Epithelial cell of prostate (primary cell): ENCODE measurements at regions not wholly inside any gene's neighbourhood (a gene's known extent, or its start where the extent isn't known, plus 50 kb on each side); places are given as distances from the start of the nearest gene placed in this dataset.
"Not testable (repeated sequence)": the region's sequence is repeated elsewhere in the genome, so short reads cannot be mapped to it uniquely, and the experiment has no call there.

Experiments used
- DNase-seq: peaks from one replicate; pipeline ENCODE4 v3.0.0-alpha.2; 2011; ENCODE audit warnings: low read depth, low spot score
- H3K27ac ChIP-seq: fragments of 450-650 bp; 2 replicates; pipeline ENCODE4 v1.5.1; 2017; ENCODE audit warnings: mild to moderate bottlenecking

DNA sequence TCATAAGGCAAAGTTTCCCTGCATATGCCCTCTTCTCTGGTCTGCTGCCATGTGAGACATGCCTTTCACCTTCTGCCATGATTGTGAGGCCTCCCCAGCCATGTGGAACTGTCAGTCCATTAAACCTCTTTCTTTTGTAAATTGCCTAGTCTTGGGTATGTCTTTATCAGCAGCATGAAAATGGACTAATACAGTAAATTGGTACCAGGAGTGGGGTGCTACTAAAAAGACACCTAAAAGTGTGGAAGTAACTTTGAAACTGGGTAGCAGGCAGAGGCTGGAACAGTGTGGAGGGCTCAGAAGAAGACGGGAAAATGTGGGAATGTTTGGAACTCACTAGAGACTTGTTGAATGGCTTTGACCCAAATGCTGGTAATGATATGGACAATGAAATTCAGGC lies 534.5 kb downstream of the GPAM start:
- not testable (repeated sequence) for H3K27ac ChIP-seq, DNase-seq

DNA sequence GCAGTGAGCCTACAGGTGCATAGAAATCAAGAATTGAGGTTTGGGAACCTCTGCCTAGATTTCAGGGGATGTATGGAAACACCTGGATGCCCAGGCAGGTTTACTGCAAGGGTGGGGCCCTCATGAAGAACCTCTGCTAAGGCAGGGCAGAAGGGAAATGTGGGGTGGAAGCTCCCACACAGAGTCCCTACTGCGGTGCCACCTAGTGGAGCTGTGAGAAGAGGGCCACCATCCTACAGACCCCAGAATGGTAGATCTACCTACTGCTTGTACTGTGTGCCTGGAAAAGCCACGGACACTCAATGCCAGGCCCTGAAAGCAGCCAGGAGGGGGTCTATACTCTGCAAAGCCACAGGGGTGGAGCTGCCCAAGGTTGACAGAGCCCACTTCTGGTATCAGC lies 533.5 kb downstream of the GPAM start:
- H3K27ac ChIP-seq = no peak overlapping the region
- no peak for DNase-seq

DNA sequence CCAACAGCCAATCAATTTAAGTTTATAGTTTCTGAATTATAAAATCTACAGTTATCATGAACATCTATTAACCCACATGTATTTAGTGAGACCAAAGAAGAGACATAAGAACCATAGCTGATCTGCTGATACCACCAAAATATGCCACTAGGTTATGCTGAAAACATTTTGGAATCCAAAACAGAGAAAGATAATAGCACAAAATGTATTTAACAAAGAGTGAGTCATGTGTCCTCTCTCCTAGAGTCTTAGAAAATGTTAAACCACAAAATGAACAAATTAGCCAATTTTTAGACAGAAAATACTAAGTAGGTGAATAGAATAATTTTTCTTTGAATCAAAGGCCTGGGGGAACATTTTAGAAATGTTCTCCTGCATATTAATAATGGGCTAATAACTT lies 527.5 kb downstream of the GPAM start:
- H3K27ac ChIP-seq = no peak overlapping the region
- no peak for DNase-seq

DNA sequence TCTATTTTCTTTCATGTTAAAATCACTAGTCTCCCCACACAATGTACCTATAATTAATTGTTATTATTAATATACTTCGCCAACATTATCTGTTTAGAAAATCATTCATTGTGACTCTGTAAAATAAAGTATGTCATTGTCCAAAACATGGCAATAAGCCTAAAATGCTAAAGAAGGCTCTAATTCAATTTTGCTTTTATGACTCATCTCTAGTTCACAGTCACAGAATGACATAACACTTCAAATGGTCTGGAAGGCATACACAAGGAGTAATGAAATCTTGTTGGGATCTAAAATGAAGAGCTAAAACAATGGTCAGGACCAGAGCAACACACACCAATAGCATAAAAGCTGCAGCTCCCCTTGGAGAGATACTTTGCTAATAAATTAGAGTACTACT lies 505.8 kb downstream of the GPAM start:
- H3K27ac ChIP-seq = no peak overlapping the region
- no peak for DNase-seq

DNA sequence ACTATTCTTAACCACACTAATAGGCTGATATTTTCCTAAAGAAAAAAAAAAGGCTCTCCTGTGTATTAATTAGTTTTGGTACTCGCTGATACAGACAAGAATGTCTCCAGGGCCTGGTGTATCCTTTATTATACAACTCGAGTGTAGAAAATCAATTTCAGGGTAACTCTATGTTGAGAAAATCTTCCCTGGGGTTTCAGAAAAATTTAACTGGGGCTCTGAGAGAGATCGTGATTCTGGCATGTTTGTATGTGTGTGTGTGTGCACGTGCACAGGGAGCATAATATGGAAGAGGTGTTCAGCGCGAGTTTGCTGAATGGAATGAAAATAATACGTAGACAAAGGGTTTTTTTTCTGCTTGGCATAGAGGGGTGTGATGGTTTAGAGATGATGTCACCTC lies 496.8 kb downstream of the GPAM start:
- no peak for DNase-seq
- no peak overlapping the region for H3K27ac ChIP-seq

DNA sequence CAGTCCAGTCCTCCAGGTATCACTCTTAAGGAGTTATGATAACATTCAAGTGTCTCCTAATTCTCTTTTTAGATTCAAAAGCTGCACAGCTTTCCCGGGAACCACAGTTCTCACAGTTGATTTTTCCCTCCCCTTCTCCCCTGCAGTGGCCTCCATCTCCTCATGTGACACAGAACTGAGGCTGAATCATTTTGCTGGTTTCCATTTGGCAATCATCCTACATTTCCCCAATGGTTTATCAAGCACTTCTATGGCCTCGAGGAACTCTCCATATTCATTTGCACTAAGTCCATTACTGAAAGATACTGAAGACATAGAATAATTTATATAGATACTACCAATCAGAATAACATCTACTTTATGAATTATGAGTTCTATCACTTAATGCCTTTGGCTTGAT lies 484.9 kb downstream of the GPAM start:
- no peak for DNase-seq
- H3K27ac ChIP-seq = no peak overlapping the region

DNA sequence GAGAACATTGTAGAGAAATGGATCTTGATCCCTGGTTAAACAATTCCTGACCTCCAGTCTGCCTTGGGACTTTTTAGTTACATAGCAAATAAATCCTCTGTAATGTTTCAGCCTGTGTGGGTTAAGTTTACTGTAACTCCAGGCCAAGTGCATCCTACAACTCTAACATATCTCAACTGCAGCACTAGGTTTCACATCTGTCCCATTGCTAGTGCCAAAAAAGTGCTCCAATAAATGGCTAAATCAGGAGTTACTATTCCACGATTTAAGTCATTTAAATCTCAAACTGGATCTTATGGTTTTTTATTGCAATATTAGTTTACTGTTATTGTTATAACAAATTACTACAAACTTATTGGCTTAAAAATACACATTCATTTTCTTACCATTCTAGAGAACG lies 479.6 kb downstream of the GPAM start:
- no peak overlapping the region for H3K27ac ChIP-seq
- no peak for DNase-seq

DNA sequence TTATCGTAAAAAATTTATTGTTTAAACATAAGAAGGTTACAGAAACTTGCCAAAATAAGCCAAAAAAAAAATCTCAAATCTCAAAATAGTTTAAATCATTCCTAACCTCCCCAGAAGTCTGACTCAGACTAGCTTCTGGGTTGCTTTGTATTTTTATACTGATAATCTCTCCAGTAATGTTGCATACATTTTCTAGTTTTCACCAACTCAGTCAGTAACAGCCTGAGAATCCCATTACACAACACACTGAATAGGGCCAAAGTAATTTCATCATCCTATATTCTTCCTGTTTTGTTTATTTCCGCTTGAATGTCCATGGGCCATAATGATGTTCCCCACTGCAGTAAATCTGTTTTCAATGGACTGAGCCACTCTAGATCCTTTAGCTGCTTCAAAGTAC lies 478.5 kb downstream of the GPAM start:
- no peak overlapping the region for H3K27ac ChIP-seq
- no peak for DNase-seq

DNA sequence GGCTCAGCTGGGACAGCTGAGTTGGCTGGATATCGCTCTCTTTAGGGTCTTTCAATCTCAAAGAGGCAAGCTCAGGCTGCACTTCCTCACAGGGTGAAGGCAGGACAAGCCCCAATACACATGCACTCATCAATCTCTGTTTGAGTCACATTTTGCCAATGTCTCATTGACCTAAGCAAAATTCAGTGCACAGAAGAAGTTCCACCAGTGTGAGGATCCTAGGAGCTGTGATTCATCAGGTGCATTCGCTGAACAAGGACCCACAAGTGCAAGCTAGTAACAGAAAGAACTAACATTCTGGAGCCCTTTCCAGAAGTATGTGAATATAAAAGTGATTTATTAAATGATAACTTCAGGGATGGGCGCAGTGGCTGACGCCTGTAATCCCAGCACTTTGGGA lies 477.2 kb downstream of the GPAM start:
- no peak overlapping the region for H3K27ac ChIP-seq
- DNase-seq = no peak

DNA sequence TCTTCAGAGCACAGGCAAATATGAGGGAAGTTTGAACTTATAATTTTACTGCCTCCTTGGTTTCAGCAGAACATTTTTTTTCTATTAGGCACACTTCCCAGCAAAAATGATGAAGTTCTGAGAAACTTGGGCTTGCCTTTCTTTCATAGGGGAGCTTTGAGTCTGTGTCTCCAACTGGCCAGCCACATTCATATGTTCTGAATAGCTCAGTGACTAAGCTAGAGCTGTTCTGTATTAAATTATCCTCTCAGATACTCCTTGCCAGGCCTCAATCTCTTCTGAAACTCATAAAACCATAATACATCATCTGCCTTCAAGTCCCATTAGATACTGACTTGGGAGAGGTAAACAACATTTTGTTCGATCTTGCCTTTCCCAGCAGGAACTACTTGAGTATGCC lies 476.5 kb downstream of the GPAM start:
- H3K27ac ChIP-seq = no peak overlapping the region
- no peak for DNase-seq

DNA sequence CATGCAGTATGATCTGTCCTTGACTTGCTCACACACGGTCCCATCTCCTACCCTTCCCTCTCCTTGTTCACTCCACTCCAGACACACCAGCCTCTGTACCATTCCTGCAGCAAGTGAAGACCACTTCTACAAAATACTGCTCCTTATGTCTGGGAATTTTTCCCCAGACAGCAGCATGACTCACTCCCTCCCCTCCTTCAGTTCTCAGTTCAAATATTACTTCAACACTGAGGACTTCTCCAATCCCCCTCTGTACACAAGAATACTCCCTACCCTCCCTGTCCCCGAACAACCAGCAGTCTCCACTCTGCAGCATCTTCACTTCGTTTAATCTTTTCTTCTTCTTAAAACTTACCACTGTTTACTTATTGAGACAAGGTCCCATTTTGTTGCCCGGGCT lies 474.0 kb downstream of the GPAM start:
- H3K27ac ChIP-seq = no peak overlapping the region
- DNase-seq = no peak

DNA sequence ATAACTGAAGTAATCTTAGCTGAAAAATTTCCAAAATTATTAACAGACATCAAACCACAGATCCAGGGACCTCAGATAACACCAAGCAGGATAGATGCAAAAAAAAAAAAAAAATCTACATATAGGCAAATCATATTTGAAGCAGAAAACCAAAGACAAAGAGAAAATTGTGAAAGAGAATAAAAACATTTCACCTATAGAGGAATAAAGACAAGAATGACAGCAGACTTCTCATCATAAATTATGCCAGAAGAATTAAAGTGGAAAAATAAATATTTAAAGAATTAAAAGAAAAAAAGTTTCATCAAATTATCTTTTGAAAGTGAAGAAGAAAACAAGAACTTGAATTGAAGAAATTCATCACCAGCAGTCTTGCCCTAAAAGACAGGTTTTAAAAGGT lies 467.5 kb downstream of the GPAM start:
- no peak for DNase-seq
- H3K27ac ChIP-seq = no peak overlapping the region

DNA sequence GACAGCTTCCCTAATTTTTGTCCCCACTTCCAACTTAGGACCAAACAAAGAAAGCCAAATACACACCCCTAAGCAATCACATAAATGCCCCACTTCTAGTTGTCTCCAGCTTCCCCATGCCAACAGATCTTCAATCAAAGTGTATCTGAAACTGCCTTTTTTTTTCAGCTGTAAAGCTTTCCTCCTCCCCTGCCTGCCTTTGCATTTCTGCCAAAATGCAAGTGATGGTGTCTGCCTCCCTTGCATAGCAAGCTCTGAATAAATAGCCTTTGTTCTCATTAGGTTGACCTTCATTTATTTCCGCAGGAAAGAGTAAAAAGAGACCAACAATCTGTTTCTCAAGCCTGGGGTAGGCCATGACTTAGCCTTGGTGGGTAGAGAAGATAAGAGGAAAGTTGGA lies 459.4 kb downstream of the GPAM start:
- no peak for DNase-seq
- H3K27ac ChIP-seq = no peak overlapping the region

DNA sequence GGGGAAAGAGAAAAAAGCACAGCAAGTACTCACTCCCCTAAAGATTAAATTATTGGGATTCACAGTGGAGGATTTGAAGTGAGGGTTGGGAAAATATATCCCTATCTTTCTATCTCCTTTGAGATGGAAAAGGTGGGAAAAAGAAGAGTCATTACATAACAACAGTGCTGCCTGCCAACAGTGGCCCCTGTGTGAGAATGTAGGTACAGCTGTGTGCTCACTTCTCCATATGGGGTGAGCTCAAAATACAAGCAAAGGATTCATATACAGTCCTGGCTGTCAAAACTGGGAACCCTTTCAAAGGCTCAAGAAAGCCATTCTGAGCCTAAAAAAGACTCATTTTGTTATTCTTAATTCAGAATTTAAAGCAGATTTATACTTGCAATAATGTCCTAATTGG lies 458.5 kb downstream of the GPAM start:
- H3K27ac ChIP-seq = no peak overlapping the region
- DNase-seq = no peak

DNA sequence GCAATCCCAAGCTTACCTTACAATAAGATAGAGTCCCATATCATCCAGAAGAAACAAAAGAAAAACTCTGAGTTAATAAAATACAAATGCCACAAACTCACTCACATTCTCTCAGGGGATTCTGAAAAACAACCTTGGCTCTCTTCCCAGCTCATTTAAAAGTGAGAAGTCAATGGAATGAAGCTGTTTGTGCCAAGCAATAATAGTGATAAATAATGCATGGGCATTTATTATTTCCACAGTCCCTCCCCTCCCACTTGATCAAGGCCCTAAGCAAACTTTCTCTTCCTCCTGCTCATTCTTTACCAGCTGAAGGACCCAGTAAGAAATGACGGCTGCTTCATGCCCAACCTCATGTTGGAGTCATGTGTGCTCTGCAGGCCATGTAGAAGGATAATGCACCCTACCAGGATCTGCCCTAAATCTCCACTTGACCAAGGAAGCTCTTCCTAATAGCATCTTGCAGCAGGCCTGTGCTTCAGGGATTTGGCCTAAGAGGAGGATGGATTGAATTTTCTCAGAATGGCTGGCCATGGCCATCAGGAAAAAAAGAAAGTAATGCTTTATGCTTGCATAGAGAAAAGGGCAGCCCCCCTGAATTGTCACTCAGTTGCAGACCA lies 451.3 kb downstream of the GPAM start:
- no peak for DNase-seq
- H3K27ac ChIP-seq = no peak overlapping the region

DNA sequence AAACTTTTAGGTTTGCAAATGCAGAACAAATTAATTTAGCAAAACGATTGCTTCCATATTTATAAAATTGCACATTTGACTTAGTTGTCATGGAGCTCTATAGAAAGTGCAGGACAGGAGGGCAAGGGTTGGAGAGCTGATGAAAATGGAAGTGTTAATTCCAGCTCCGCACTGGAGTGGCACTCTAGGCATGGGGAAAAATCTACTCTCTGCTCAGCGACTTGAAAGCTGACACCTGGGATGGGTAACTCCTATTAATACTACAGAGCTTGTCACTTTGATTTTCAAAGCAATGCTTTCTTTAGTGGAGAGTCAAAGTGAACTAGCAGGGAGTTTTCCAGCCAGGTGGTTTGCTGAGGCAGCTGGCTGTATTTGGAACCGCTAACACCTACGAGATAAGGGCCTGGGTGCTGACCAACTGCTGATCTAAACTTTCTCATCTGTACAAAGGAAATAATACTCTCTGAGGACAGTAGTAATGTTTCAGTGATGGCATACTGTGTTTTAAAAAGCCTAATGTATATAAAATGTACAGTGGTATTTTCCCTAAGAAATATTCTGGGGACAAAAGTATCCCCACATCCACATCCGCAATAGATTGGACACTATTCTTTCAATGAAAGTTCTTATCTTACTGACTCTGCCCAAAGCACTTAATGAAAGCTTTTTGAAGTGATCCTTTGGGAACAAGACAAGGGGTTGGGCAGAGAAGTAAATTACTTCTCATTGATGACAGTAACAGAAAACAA lies 444.3 kb downstream of the GPAM start:
- no peak overlapping the region for H3K27ac ChIP-seq
- DNase-seq = no peak

DNA sequence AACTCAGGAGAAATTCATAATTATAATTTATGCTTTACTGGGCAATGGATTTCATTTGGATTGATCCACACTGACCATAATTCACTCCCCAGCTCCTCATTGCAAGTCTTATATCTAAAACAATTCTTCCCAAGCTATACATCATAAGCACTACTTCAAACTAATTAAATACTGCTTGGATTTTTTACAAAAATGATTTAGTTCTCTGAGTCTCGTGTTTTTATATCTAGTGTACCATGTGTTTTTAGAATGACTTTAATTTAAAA lies 443.8 kb downstream of the GPAM start:
- DNase-seq = no peak
- H3K27ac ChIP-seq = no peak overlapping the region

DNA sequence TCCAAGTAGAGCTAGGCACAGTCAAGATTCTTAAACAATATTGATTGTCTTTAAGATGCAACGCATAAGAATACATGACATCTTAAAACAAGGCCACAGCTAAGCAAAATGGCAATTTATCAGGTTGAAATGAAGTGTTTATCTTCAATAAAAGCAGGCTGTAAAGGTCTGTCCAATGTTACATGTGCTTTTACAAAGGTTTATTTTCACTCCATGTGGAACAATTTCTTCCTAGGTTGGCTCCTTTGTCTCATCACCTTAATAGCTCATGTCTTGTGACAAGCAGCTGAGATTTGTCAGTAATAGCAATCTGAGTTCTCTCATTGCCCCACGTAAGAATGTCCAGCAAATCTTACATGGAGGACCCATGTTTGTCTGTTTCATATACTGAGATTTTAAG lies 437.6 kb downstream of the GPAM start:
- DNase-seq = no peak
- no peak overlapping the region for H3K27ac ChIP-seq

DNA sequence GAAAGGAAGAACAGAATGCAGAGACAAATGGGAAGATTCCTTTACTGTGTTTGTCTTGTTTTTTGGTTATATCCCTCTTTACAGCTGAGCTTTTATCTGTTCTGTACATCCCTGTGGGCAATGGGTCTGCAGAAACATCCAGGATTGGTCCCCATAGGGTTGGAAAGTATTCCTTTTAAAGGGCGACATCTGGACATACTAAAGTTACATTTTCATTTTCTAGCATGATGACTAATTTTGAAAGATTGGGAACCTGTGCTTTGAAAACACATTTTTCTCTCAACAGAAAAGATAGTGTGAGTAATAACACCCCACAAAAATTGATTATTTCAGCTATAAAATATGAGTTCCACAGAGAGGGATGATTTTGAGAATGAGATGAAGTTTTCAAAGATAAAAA lies 435.8 kb downstream of the GPAM start:
- DNase-seq = no peak
- H3K27ac ChIP-seq = no peak overlapping the region

DNA sequence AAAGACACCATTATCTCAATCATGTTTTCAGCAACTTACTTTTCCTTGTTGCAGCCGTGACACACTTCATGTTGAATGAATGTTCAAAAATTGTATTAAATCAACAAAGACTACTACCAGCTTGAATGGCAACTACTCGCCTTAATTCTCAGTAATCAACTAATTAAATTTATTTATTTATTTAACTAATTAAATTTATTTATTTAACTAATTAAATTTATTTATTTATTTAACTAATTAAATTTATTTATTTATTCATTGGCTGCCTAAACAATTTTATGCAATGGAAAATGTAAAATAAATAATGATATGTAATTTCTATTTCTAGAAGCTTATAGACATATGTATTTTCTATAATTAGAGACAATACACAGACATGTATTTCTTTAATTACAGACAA lies 435.4 kb downstream of the GPAM start:
- no peak overlapping the region for H3K27ac ChIP-seq
- no peak for DNase-seq

DNA sequence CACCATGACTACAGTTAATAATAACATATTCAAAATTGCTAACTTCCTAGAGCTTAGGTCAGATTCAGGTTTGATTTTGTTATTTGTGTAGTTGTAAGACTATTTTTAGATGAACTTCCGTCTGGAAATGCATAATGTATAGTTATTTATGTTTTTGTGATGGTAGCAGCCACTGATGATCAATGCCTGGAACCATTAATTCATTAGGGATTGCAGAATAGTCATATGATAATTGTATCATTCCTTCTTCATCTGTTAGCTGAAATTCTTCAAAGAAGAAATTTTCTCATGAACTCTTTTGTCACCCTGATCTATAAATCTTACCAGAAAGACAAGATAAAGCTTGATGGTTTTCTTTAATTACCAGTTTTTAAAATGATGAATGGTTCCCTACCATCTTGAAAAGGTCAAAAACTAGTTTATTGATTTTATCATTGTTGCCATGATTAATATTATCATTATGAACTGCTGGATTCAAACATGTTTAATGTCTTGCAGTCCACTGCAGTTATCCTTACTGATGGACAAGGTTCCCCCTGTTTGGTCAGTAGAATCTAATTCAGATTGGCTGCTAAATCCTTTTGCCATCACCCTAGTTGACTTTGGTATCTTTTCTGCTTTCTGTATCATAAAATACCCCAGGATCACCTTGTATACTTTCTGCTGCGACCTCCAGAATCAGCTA lies 433.3 kb downstream of the GPAM start:
- no peak for DNase-seq
- no peak overlapping the region for H3K27ac ChIP-seq
